GM19455 (cell line): ENCODE measurements at regions not wholly inside any gene's neighbourhood (a gene's known extent, or its start where the extent isn't known, plus 50 kb on each side); places are given as distances from the start of the nearest gene placed in this dataset.
"Not testable (repeated sequence)": the region's sequence is repeated elsewhere in the genome, so short reads cannot be mapped to it uniquely, and the experiment has no call there.

ENCODE experiments used
- ATAC-seq: cut with Tn5 transposase; IDR thresholded peaks from one replicate; pipeline ENCODE4 v1.9.1; 2021; ENCODE audit not compliant: unreplicated experiment

GRCh38 chrY:3367535-3367934 lies 211.3 kb upstream of the TGIF2LY start:
- ATAC-seq: not testable (repeated sequence)

GRCh38 chrY:3368459-3368858 lies 210.4 kb upstream of the TGIF2LY start:
- not testable (repeated sequence) for ATAC-seq

GRCh38 chrY:3391508-3391907 lies 187.4 kb upstream of the TGIF2LY start:
- not testable (repeated sequence) for ATAC-seq

- not testable (repeated sequence) for ATAC-seq
These were observed 174.6 kb upstream of the TGIF2LY start for GRCh38 chrY:3404241-3404640.

GRCh38 chrY:3405585-3405984 lies 173.3 kb upstream of the TGIF2LY start:
- ATAC-seq: not testable (repeated sequence)

- not testable (repeated sequence) for ATAC-seq
These were observed 171.9 kb upstream of the TGIF2LY start for GRCh38 chrY:3406896-3407452.

GRCh38 chrY:3410322-3410892 lies 168.5 kb upstream of the TGIF2LY start:
- not testable (repeated sequence) for ATAC-seq
